Mucosa of rectum (tissue), 2 donors: ENCODE measurements at regions not wholly inside any gene's neighbourhood (a gene's known extent, or its start where the extent isn't known, plus 50 kb on each side); places are given as distances from the start of the nearest gene placed in this dataset.

ENCODE experiments used
- H3K27ac ChIP-seq, 2 donors: one replicate each; pipeline ENCODE4 v1.7.0; 2013; ENCODE audit warnings: inconsistent platforms in 2 of 2, low read depth in 2 of 2, low read length in 2 of 2
- H3K27me3 ChIP-seq, 2 donors: one replicate each; pipeline ENCODE4 v1.7.0; 2013; ENCODE audit warnings: low read length in 2 of 2; ENCODE audit not compliant: control insufficient read depth in 2 of 2, insufficient read depth in 2 of 2
- H3K36me3 ChIP-seq, 2 donors: one replicate each; pipeline ENCODE4 v1.7.0; 2013; ENCODE audit warnings: low read length in 2 of 2; ENCODE audit not compliant: control insufficient read depth in 2 of 2, insufficient read depth in 2 of 2
- H3K4me1 ChIP-seq, 2 donors: one replicate each; pipeline ENCODE4 v1.7.0; 2013; ENCODE audit warnings: low read length in 2 of 2, mild to moderate bottlenecking in 1 of 2; ENCODE audit not compliant: control insufficient read depth in 2 of 2, insufficient read depth in 2 of 2
- H3K4me3 ChIP-seq, 2 donors: one replicate each; pipeline ENCODE4 v1.7.0; 2013; ENCODE audit warnings: low read length in 2 of 2
- H3K9ac ChIP-seq, 2 donors: one replicate each; pipeline ENCODE4 v1.7.0; 2013; ENCODE audit warnings: low read length in 2 of 2, low read depth in 1 of 2, mild to moderate bottlenecking in 1 of 2
- H3K9me3 ChIP-seq, 2 donors: one replicate each; pipeline ENCODE4 v1.7.0; 2013; ENCODE audit warnings: low read length in 2 of 2; ENCODE audit not compliant: control insufficient read depth in 2 of 2
- donor health status: healthy.
- donor health status: Normal muscosa, but diverticular disease.

DNA sequence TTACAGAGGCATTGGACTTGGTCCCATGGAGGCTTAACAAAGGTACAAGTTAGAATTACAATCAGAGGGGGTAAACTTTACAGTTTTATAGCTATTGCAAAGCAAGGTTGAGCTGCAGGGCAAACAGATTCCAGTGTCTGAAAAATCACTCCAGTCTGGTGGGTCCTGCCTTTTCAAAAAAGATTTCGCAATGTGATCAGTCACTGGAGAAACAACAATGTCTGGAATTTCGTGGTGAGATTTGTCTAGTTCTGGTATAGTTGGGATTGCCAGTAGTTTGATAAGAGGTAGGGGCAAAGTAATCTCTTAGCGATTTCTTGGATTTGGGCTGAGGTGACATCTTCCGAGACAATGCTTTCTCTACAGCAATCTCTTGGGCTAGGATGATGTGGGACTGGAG lies 1198.2 kb upstream of the PCDH9 start:
- H3K4me1 ChIP-seq = no peaks in the 10 kb centered on the region
- H3K27ac ChIP-seq = no peak overlapping the region
- H3K4me3 ChIP-seq = no peak overlapping the region
- H3K9me3 ChIP-seq = no peaks in the 10 kb centered on the region
- no peak overlapping the region for H3K9ac ChIP-seq
- H3K27me3 ChIP-seq = no peaks in the 10 kb centered on the region
- no peaks in the 10 kb centered on the region for H3K36me3 ChIP-seq

GRCh38 chr13:68417801-68418200 lies 1187.7 kb upstream of the PCDH9 start:
- H3K4me3 ChIP-seq = no peak overlapping the region
- no peaks in the 10 kb centered on the region for H3K9me3 ChIP-seq
- no peaks in the 10 kb centered on the region for H3K36me3 ChIP-seq
- no peak overlapping the region for H3K9ac ChIP-seq
- no peaks in the 10 kb centered on the region for H3K4me1 ChIP-seq
- H3K27me3 ChIP-seq = no peaks in the 10 kb centered on the region
- H3K27ac ChIP-seq = no peak overlapping the region

DNA sequence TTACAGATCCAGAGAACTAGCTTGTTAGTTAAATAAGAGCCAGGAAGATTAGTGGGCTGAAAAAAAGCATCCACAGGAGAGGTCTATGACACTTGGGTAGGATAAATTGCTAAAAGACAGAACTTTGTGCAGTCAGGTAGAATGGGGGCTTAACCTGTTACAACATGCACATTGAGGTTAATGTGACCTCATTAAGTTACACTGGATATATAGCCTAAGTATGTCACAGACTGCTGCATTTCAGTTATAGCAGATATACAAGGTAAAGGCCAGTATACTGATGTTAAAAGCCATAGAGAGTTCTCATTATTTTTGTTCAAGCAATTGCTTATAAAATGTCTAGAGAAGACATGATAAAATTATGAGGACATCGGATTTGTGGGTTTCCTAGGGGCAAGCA lies 1179.9 kb upstream of the PCDH9 start:
- Histone ChIP-seq H3K9me3 (no peaks in the 10 kb centered on the region), H3K4me3 (no peak overlapping the region), H3K9ac (no peak overlapping the region), H3K27ac (no peak overlapping the region), H3K27me3 (no peaks in the 10 kb centered on the region), H3K36me3 (no peaks in the 10 kb centered on the region), H3K4me1 (no peaks in the 10 kb centered on the region)

- no peaks in the 10 kb centered on the region for H3K4me1 ChIP-seq
- H3K27ac ChIP-seq = no peak overlapping the region
- no peaks in the 10 kb centered on the region for H3K36me3 ChIP-seq
- H3K27me3 ChIP-seq = no peaks in the 10 kb centered on the region
- no peak overlapping the region for H3K9ac ChIP-seq
- no peak overlapping the region for H3K4me3 ChIP-seq
- H3K9me3 ChIP-seq = no peaks in the 10 kb centered on the region
Measured at GRCh38 chr13:68390987-68391386, 1160.9 kb upstream of the PCDH9 start.

- H3K27ac ChIP-seq = no peak overlapping the region
- H3K36me3 ChIP-seq = no peaks in the 10 kb centered on the region
- no peaks in the 10 kb centered on the region for H3K4me1 ChIP-seq
- no peaks in the 10 kb centered on the region for H3K27me3 ChIP-seq
- H3K4me3 ChIP-seq = no peak overlapping the region
- H3K9me3 ChIP-seq = no peaks in the 10 kb centered on the region
- H3K9ac ChIP-seq = no peak overlapping the region
Measured at GRCh38 chr13:68386808-68387207, 1156.7 kb upstream of the PCDH9 start.

- Histone ChIP-seq H3K27ac (no peak overlapping the region), H3K9ac (no peak overlapping the region), H3K4me1 (no peaks in the 10 kb centered on the region), H3K27me3 (no peaks in the 10 kb centered on the region), H3K4me3 (no peak overlapping the region), H3K9me3 (no peaks in the 10 kb centered on the region), H3K36me3 (no peaks in the 10 kb centered on the region)
Measured at GRCh38 chr13:68380041-68380973, 1150.2 kb upstream of the PCDH9 start.

GRCh38 chr13:68378294-68378693 lies 1148.2 kb upstream of the PCDH9 start:
- no peaks in the 10 kb centered on the region for H3K27me3 ChIP-seq
- H3K27ac ChIP-seq = no peak overlapping the region
- H3K36me3 ChIP-seq = no peaks in the 10 kb centered on the region
- H3K4me3 ChIP-seq = no peak overlapping the region
- H3K9ac ChIP-seq = no peak overlapping the region
- no peaks in the 10 kb centered on the region for H3K4me1 ChIP-seq
- no peaks in the 10 kb centered on the region for H3K9me3 ChIP-seq

- no peaks in the 10 kb centered on the region for H3K4me1 ChIP-seq
- no peaks in the 10 kb centered on the region for H3K9me3 ChIP-seq
- H3K36me3 ChIP-seq = no peaks in the 10 kb centered on the region
- no peak overlapping the region for H3K9ac ChIP-seq
- no peak overlapping the region for H3K27ac ChIP-seq
- H3K27me3 ChIP-seq = no peaks in the 10 kb centered on the region
- H3K4me3 ChIP-seq = no peak overlapping the region
Measured at GRCh38 chr13:68375004-68375403, 1144.9 kb upstream of the PCDH9 start.

DNA sequence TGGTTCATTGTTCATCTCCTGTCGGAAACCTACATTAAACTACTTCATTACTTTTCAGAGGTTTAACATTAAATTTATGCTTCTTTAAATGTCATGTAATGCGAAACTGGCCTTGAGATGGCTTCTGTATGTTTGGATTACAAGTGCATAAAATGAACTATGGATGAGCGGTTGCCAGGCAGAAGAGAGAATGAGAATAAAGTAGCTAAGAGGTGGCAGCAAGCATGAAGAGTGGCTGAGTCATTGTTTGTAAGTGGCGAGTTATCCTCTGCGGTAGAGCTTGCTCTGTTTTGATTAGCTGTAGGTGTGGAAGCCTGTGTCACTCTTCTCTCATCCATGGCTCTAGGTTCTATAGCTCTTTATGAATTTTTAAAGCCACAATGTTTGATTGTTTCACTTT lies 1139.6 kb upstream of the PCDH9 start:
- Histone ChIP-seq H3K4me1 (peaks cover 0 to 3% of the 10 kb centered on the region in 2 donors), H3K27ac (no peak overlapping the region), H3K9me3 (no peaks in the 10 kb centered on the region)

GRCh38 chr13:68368922-68369321 lies 1138.8 kb upstream of the PCDH9 start:
- Histone ChIP-seq H3K27ac (no peak overlapping the region), H3K27me3 (no peaks in the 10 kb centered on the region), H3K4me1 (peaks cover 0 to 3% of the 10 kb centered on the region in 2 donors), H3K4me3 (no peak overlapping the region), H3K9me3 (no peaks in the 10 kb centered on the region), H3K9ac (no peak overlapping the region), H3K36me3 (no peaks in the 10 kb centered on the region)

More for the DNA sequence above, 1139.6 kb upstream of the PCDH9 start:
- no peak overlapping the region for H3K9ac ChIP-seq
- no peaks in the 10 kb centered on the region for H3K36me3 ChIP-seq
- no peaks in the 10 kb centered on the region for H3K27me3 ChIP-seq
- no peak overlapping the region for H3K4me3 ChIP-seq
